HG03060 (cell line): ENCODE measurements at regions not wholly inside any gene's neighbourhood (a gene's known extent, or its start where the extent isn't known, plus 50 kb on each side); places are given as distances from the start of the nearest gene placed in this dataset.

Experiments used
- ATAC-seq: cut with Tn5 transposase; IDR thresholded peaks from one replicate; pipeline ENCODE4 v1.9.1; 2021; ENCODE audit warnings: low read depth, moderate number of reproducible peaks; ENCODE audit not compliant: unreplicated experiment

GRCh38 chr7:51518646-51519045 is 202.0 kb upstream of the COBL start:
- no peak for ATAC-seq

- no peak for ATAC-seq
These were observed 200.6 kb upstream of the COBL start for GRCh38 chr7:51517187-51517586.

GRCh38 chr7:51501620-51502019 is 185.0 kb upstream of the COBL start:
- no peak for ATAC-seq

GRCh38 chr7:51482976-51483375 is 166.4 kb upstream of the COBL start:
- no peak for ATAC-seq

- ATAC-seq = no peak
These were observed 164.8 kb upstream of the COBL start for GRCh38 chr7:51481421-51481820.

- ATAC-seq = no peak
These were observed 161.2 kb upstream of the COBL start for GRCh38 chr7:51477819-51478218.

GRCh38 chr7:51477323-51477722 is 160.7 kb upstream of the COBL start:
- no peak for ATAC-seq

GRCh38 chr7:51476026-51476425 is 159.4 kb upstream of the COBL start:
- ATAC-seq = no peak

- no peak for ATAC-seq
These were observed 156.3 kb upstream of the COBL start for GRCh38 chr7:51472873-51473272.

GRCh38 chr7:51471981-51472296 is 155.3 kb upstream of the COBL start:
- no peak for ATAC-seq

GRCh38 chr7:51471210-51471980 is 154.8 kb upstream of the COBL start:
- ATAC-seq = no peak

GRCh38 chr7:51467384-51468017 is 150.9 kb upstream of the COBL start:
- no peak for ATAC-seq

GRCh38 chr7:51459809-51460208 is 143.2 kb upstream of the COBL start:
- ATAC-seq = no peak

GRCh38 chr7:51458693-51459092 is 142.1 kb upstream of the COBL start:
- no peak for ATAC-seq

- ATAC-seq = no peak
These were observed 140.5 kb upstream of the COBL start for GRCh38 chr7:51457079-51457478.

- ATAC-seq = no peak
These were observed 139.9 kb upstream of the COBL start for GRCh38 chr7:51456431-51457060.

GRCh38 chr7:51455948-51456347 is 139.3 kb upstream of the COBL start:
- ATAC-seq = no peak

GRCh38 chr7:51455513-51455912 is 138.9 kb upstream of the COBL start:
- no peak for ATAC-seq

- ATAC-seq = no peak
These were observed 138.5 kb upstream of the COBL start for GRCh38 chr7:51455086-51455485.

- no peak for ATAC-seq
These were observed 136.1 kb upstream of the COBL start for GRCh38 chr7:51452694-51453093.

- ATAC-seq = no peak
These were observed 135.3 kb upstream of the COBL start for GRCh38 chr7:51451751-51452476.
